Type B pancreatic cell (in vitro differentiated cells): ENCODE measurements at regions not wholly inside any gene's neighbourhood (a gene's known extent, or its start where the extent isn't known, plus 50 kb on each side); places are given as distances from the start of the nearest gene placed in this dataset.

Experiments used
- DNase-seq: peaks from one replicate; pipeline ENCODE4 v3.0.0; 2021; ENCODE audit warnings: mixed read lengths; ENCODE audit not compliant: unreplicated experiment; ENCODE audit errors: extremely low spot score
- H3K27ac Mint-ChIP-seq: 2 replicates; pipeline ENCODE4 v1.8.0; 2021; ENCODE audit warnings: mild to moderate bottlenecking, mixed read lengths
- H3K27me3 Mint-ChIP-seq: 2 replicates; pipeline ENCODE4 v1.8.0; 2021; ENCODE audit warnings: mixed read lengths
- H3K36me3 Mint-ChIP-seq: 2 replicates; pipeline ENCODE4 v1.8.0; 2021; ENCODE audit warnings: mixed read lengths
- H3K4me1 Mint-ChIP-seq: one replicate; pipeline ENCODE4 v1.8.0; 2021; ENCODE audit warnings: mixed read lengths; ENCODE audit not compliant: unreplicated experiment
- H3K4me3 Mint-ChIP-seq: 2 replicates; pipeline ENCODE4 v1.8.0; 2021; ENCODE audit warnings: mild to moderate bottlenecking, mixed read lengths
- H3K9me3 Mint-ChIP-seq: 2 replicates; pipeline ENCODE4 v1.8.0; 2021; ENCODE audit warnings: mixed read lengths
- CTCF ChIP-seq: fragments of 200-600 bp; sonication (generic); conservative IDR thresholded peaks from 2 replicates; pipeline ENCODE4 v1.5.0; 2021; ENCODE audit warnings: antibody characterized with exemption, mild to moderate bottlenecking

DNA sequence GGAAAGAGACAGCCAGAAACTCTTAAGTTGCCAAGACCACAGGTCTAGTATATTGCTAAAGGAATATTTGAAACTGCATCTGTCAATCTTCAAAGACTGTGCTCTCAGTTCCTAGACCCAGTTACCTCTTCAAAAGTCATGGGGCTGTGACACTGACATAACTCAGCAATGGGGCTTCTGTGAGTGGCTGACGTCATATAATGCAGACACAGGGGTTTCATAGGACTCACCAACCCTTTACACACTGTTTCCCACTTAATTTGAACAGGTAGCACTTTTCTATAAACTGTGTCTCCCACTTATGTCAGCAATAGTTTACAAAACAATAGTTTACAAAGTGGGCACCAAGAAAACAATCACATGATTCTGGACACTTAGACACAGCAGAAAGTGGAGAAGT, 158.4 kb downstream of the GALC start:
- Mint-ChIP-seq H3K9me3 (no peaks in the 10 kb centered on the region), H3K27me3 (no peaks in the 10 kb centered on the region), H3K4me1 (peaks cover 6% of the 10 kb centered on the region), H3K36me3 (no peaks in the 10 kb centered on the region), H3K4me3 (no peak overlapping the region), H3K27ac (no peak overlapping the region)
- DNase-seq: no peak
- no peak for TF ChIP-seq CTCF

GRCh38 chr14:87833026-87833425, 160.0 kb downstream of the GALC start:
- H3K36me3 Mint-ChIP-seq: no peaks in the 10 kb centered on the region
- TF ChIP-seq CTCF: no peak
- peaks cover 6% of the 10 kb centered on the region for H3K4me1 Mint-ChIP-seq
- no peak overlapping the region for H3K27ac Mint-ChIP-seq
- H3K4me3 Mint-ChIP-seq: no peak overlapping the region
- DNase-seq: no peak
- H3K9me3 Mint-ChIP-seq: no peaks in the 10 kb centered on the region
- H3K27me3 Mint-ChIP-seq: no peaks in the 10 kb centered on the region

DNA sequence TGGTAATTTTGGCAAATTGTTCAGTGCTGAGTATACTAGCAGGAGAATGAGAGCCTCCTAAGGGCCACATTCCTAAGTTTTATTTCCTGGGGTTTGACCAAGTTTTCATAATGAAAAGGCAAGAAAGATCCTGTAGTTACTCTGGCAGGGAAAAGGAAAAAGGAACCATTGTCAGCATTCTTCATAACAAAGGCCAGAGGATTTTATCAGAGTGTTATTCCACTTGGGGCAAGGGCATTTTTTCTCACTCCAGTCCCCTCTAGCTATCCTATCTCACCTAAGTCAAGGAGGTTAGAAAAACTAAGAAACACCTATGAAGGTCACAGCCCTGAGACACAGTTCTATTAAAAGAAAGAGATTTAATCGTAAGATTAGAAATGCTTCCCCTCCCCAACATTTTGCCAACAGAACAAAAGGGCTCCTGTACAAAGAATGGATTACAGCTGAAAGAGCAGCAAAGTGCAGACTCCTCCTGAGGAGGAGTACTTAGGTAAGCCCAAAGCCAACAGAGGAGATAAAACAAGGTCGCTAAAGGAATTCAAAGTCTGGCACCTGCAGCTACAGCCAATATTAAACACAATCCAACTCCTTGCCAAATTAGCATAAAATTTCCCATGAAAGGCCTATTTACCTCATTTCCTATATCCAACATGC, 162.4 kb downstream of the GALC start:
- H3K27me3 Mint-ChIP-seq: no peaks in the 10 kb centered on the region
- no peak overlapping the region for H3K4me3 Mint-ChIP-seq
- peaks cover 6% of the 10 kb centered on the region for H3K4me1 Mint-ChIP-seq
- no peaks in the 10 kb centered on the region for H3K36me3 Mint-ChIP-seq
- TF ChIP-seq CTCF: no peak
- no peaks in the 10 kb centered on the region for H3K9me3 Mint-ChIP-seq
- H3K27ac Mint-ChIP-seq: no peak overlapping the region
- no peak for DNase-seq

DNA sequence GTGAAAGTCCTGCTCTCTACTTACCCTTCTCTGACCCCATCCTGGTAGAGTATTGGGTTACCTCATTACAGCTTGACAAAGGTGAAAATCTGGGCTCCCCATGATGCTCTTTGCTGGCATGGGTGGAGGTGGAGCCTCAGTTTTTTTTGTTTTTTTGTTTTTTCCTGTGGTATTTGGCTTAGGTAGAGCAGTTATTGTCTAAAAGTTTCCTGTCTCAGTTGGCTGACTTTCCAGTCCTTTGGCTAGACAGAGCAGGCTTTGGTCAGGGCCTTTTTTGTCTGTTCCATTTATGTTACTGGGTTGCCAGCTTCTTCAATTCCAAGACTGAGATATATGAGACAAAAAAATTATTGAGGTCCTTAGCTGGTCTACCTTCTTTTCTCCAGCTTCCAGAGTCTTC, 163.4 kb downstream of the GALC start:
- no peaks in the 10 kb centered on the region for H3K27me3 Mint-ChIP-seq

DNA sequence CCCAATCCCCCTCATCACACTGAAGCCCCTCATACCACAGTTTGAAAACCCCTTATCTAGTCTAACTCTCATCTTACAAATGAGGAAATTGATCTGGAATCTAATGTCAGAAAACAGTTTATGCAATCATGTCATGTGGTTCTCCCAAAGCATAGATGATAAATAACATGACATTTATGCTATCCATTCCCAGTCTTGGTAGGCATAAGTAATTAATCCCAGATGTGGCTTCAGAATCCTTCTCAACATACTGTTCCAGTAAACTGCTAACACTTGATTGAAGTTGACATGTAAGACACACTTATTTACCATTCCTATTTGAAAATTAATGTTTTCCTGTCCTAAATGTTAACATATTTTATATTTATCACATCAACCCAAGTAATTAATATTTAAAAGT, 168.7 kb downstream of the GALC start:
- peaks cover 7% of the 10 kb centered on the region for H3K4me1 Mint-ChIP-seq
- no peaks in the 10 kb centered on the region for H3K9me3 Mint-ChIP-seq
- no peak for TF ChIP-seq CTCF
- DNase-seq: no peak
- no peaks in the 10 kb centered on the region for H3K36me3 Mint-ChIP-seq
- H3K27ac Mint-ChIP-seq: no peak overlapping the region
- H3K27me3 Mint-ChIP-seq: no peaks in the 10 kb centered on the region
- no peak overlapping the region for H3K4me3 Mint-ChIP-seq

More for the DNA sequence above, 163.4 kb downstream of the GALC start:
- no peaks in the 10 kb centered on the region for H3K9me3 Mint-ChIP-seq
- H3K4me1 Mint-ChIP-seq: peaks cover 6% of the 10 kb centered on the region
- H3K36me3 Mint-ChIP-seq: no peaks in the 10 kb centered on the region
- no peak overlapping the region for H3K27ac Mint-ChIP-seq
- no peak overlapping the region for H3K4me3 Mint-ChIP-seq
- DNase-seq: no peak
- no peak for TF ChIP-seq CTCF

- H3K4me3 Mint-ChIP-seq: no peak overlapping the region
- H3K27ac Mint-ChIP-seq: no peak overlapping the region
- no peaks in the 10 kb centered on the region for H3K36me3 Mint-ChIP-seq
- peaks cover 10% of the 10 kb centered on the region for H3K4me1 Mint-ChIP-seq
- TF ChIP-seq CTCF: no peak
- DNase-seq: no peak
- H3K9me3 Mint-ChIP-seq: peaks cover 15% of the 10 kb centered on the region
- H3K27me3 Mint-ChIP-seq: peaks cover 4% of the 10 kb centered on the region
Observed at GRCh38 chr14:87816416-87816815, 176.6 kb downstream of the GALC start.
